Spleen (tissue), 7 donors: ENCODE measurements at regions not wholly inside any gene's neighbourhood (a gene's known extent, or its start where the extent isn't known, plus 50 kb on each side); places are given as distances from the start of the nearest gene placed in this dataset.

ENCODE experiments used
- POLR2A ChIP-seq, 3 donors: fragments of 450-650 bp; IDR thresholded peaks; one replicate each; pipeline ENCODE4 v1.5.1; 2017; ENCODE audit warnings: antibody characterized with exemption in 3 of 3, mild to moderate bottlenecking in 1 of 3
- POLR2AphosphoS5 ChIP-seq, 3 donors: sonication (generic); formaldehyde crosslinking; IDR thresholded peaks; one replicate each; pipeline ENCODE4 v1.5.1; 2017; ENCODE audit warnings: antibody characterized with exemption in 3 of 3
- TF ChIP-seq, protein P1 (sequence below), 11 experiments: fragments of 200-600 bp in 7 of 11; fragments of 450-650 bp in 4 of 11; sonication (generic) in 4 of 11; IDR thresholded peaks in 8 of 11; conservative IDR thresholded peaks in 3 of 11; 1 replicate in 7 of 11; 2 replicates in 4 of 11; pipeline versions ENCODE4 v1.4.0 to v1.8.0; 2016 to 2021; ENCODE audit warnings: antibody characterized with exemption in 11 of 11, inconsistent platforms in 4 of 11, mild to moderate bottlenecking in 1 of 11
- donor health status: DM: no; HTN: no; CAD: no; lungs with moderate emphysema.
- donor health status: DM: no; HTN: no; CAD: no.
- donor health status: DM: no; HTN: no; CAD: no.

DNA sequence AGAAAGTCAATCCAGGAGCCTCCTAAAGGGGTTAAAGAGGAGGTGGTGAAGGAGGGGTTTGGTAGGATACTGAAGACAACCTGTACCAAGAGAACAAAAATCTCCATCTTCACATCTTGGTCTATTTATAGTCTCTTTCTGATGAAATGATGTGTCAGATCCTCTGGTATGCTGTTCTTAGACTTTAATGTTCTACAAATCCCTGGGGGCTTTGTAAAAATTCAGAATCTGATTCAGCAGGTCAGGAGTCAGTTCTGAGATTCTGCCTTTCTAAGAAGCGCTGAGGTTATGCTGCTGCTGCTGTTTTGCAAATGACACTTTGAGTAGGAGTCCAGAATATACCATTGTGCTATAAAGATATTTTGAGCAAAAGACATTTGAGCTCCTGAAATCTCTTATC lies 172.9 kb upstream of the GLRA2 start:
- no peak for TF ChIP-seq POLR2A (IDR thresholded peaks at IDR 0.05)
- TF ChIP-seq, protein P1, sequence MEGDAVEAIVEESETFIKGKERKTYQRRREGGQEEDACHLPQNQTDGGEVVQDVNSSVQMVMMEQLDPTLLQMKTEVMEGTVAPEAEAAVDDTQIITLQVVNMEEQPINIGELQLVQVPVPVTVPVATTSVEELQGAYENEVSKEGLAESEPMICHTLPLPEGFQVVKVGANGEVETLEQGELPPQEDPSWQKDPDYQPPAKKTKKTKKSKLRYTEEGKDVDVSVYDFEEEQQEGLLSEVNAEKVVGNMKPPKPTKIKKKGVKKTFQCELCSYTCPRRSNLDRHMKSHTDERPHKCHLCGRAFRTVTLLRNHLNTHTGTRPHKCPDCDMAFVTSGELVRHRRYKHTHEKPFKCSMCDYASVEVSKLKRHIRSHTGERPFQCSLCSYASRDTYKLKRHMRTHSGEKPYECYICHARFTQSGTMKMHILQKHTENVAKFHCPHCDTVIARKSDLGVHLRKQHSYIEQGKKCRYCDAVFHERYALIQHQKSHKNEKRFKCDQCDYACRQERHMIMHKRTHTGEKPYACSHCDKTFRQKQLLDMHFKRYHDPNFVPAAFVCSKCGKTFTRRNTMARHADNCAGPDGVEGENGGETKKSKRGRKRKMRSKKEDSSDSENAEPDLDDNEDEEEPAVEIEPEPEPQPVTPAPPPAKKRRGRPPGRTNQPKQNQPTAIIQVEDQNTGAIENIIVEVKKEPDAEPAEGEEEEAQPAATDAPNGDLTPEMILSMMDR (IDR thresholded peaks at IDR 0.05 in 8 of 11, conservative IDR thresholded peaks at IDR 0.05 in 3 of 11), result no peak
- no peak for TF ChIP-seq POLR2AphosphoS5 (IDR thresholded peaks at IDR 0.05)
